Peyer's patch (tissue), 4 donors: ENCODE measurements at regions not wholly inside any gene's neighbourhood (a gene's known extent, or its start where the extent isn't known, plus 50 kb on each side); places are given as distances from the start of the nearest gene placed in this dataset.
"Not testable (repeated sequence)": the region's sequence is repeated elsewhere in the genome, so short reads cannot be mapped to it uniquely, and the experiment has no call there.

Experiments used
- DNase-seq, 3 donors: peaks; one replicate each; pipeline ENCODE4 v3.0.0-alpha.2; 2017 to 2019
- H3K27ac ChIP-seq, 4 donors: fragments of 200-600 bp; sonication (generic); one replicate each; pipeline ENCODE4 v1.5.1; 2016 to 2019
- H3K27me3 ChIP-seq, 2 donors: fragments of 200-600 bp; sonication (generic); one replicate each; pipeline ENCODE4 v1.5.1; 2019
- H3K36me3 ChIP-seq, 3 donors: fragments of 200-600 bp; sonication (generic); one replicate each; pipeline ENCODE4 v1.5.1; 2016 to 2019
- H3K4me1 ChIP-seq, 4 donors: fragments of 200-600 bp; sonication (generic); one replicate each; pipeline ENCODE4 v1.5.1; 2016 to 2019
- H3K4me3 ChIP-seq, 4 donors: fragments of 200-600 bp; sonication (generic); 1 replicate in 3 of 4; 2 replicates in 1 of 4; pipeline ENCODE4 v1.5.1; 2016 to 2019; ENCODE audit warnings: mild to moderate bottlenecking in 1 of 4
- H3K9me3 ChIP-seq, 4 donors: fragments of 200-600 bp; sonication (generic); one replicate each; pipeline ENCODE4 v1.5.1; 2016 to 2019; ENCODE audit warnings: mild to moderate bottlenecking in 1 of 4
- POLR2A ChIP-seq, 2 donors: fragments of 450-650 bp; IDR thresholded peaks; one replicate each; pipeline ENCODE4 v1.5.1; 2017; ENCODE audit warnings: antibody characterized with exemption in 2 of 2, mild to moderate bottlenecking in 2 of 2, moderate library complexity in 2 of 2
- TF ChIP-seq, protein P1 (sequence below), 6 experiments: fragments of 450-650 bp in 4 of 6; fragments of 200-600 bp in 2 of 6; sonication (generic) in 1 of 6; IDR thresholded peaks; one replicate each; pipeline ENCODE4 v1.5.1; 2017 to 2019; ENCODE audit warnings: antibody characterized with exemption in 6 of 6, mild to moderate bottlenecking in 3 of 6, moderate library complexity in 1 of 6

DNA sequence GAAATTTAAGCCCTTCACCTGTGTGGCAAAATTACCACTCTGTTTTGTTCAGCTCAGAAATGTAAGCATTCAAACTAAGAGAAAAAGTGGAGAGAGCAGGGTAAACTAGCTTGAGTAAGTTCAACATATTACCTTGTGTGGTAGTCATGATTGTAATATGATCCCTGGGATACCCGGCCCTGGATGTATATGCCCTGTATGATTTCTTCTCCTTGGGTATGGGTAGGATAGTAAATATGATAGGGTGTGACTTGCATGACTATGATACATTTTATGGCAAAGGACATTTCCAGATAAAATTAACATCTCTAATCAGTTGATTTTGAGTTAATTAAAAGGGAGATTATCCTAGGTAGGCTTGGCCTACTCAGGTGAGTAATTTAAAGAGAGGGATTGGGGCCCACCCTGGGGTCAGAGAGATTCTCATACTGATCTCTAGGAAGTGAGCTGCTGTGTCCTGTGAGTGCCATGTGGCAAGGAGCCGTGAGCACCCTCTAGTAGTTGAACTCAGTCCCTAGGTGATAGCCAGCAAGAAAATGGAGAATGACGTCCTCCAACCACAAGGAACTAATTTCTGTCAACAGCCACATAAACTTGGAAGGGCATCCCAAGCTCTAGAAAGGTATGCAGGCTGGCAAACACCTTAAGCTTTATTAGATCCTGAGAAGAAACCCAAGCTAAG is 62.2 kb upstream of the ANXA1 start:
- no peak overlapping the region for H3K27ac ChIP-seq
- H3K27me3 ChIP-seq: no peaks in the 10 kb centered on the region
- TF ChIP-seq, protein P1, sequence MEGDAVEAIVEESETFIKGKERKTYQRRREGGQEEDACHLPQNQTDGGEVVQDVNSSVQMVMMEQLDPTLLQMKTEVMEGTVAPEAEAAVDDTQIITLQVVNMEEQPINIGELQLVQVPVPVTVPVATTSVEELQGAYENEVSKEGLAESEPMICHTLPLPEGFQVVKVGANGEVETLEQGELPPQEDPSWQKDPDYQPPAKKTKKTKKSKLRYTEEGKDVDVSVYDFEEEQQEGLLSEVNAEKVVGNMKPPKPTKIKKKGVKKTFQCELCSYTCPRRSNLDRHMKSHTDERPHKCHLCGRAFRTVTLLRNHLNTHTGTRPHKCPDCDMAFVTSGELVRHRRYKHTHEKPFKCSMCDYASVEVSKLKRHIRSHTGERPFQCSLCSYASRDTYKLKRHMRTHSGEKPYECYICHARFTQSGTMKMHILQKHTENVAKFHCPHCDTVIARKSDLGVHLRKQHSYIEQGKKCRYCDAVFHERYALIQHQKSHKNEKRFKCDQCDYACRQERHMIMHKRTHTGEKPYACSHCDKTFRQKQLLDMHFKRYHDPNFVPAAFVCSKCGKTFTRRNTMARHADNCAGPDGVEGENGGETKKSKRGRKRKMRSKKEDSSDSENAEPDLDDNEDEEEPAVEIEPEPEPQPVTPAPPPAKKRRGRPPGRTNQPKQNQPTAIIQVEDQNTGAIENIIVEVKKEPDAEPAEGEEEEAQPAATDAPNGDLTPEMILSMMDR (IDR thresholded peaks at IDR 0.05): no peak
- peaks cover 0 to 20% (median 0%) of the 10 kb centered on the region in 4 donors for H3K4me1 ChIP-seq
- DNase-seq: no peak
- no peaks in the 10 kb centered on the region for H3K36me3 ChIP-seq
- no peak overlapping the region for H3K4me3 ChIP-seq
- no peaks in the 10 kb centered on the region for H3K9me3 ChIP-seq

DNA sequence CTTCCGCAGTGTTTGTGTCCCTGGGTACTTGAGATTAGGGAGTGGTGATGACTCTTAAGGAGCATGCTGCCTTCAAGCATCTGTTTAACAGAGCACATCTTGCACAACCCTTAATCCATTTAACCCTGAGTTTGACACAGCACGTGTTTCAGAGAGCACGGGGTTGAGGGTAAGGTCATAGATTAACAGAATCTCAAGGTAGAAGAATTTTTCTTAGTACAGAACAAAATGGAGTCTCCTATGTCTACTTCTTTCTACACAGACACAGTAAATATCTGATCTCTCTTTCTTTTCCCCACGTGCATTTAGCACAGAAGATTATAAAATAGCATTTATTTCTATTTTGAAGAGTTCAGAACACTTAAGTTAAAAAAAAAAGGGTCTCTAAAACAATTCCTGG is 63.8 kb upstream of the ANXA1 start:
- H3K27me3 ChIP-seq, H3K4me3 ChIP-seq: not testable (repeated sequence)

DNA sequence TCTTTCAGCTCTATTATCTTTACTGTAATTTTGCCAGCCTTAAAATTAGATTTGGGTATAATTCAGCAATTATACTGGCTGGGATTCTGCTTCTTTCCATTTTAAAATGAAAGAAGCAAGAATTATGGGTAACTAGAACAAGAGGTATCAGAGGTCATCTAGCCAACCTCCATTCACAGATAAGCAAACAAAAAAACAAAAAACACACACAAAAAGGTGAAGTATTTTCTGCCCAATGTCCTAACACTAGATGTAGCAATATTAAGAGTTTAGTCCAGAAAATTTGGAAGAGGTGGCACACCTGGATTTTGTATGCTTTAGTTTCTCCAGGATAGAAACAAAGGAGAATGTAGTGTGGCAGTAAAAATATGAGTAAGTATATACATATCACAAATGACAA is 68.1 kb upstream of the ANXA1 start:
- Histone ChIP-seq H3K36me3 (no peaks in the 10 kb centered on the region), H3K4me1 (peaks cover 0 to 21% (median 0%) of the 10 kb centered on the region in 4 donors), H3K4me3 (no peak overlapping the region), H3K27me3 (no peaks in the 10 kb centered on the region), H3K9me3 (no peaks in the 10 kb centered on the region), H3K27ac (no peak overlapping the region)
- TF ChIP-seq, protein P1 (IDR thresholded peaks at IDR 0.05): no peak
- no peak for TF ChIP-seq POLR2A (IDR thresholded peaks at IDR 0.05)
- DNase-seq: no peak

More for the DNA sequence above, 63.8 kb upstream of the ANXA1 start:
- not testable (repeated sequence) for H3K36me3 ChIP-seq, H3K9me3 ChIP-seq, H3K27ac ChIP-seq, DNase-seq
- peaks cover 0 to 22% (median 0%) of the 10 kb centered on the region in 4 donors for H3K4me1 ChIP-seq

GRCh38 chr9:73081979-73082657 is 69.5 kb upstream of the ANXA1 start:
- no peaks in the 10 kb centered on the region for H3K27me3 ChIP-seq
- peaks cover 0 to 21% (median 0%) of the 10 kb centered on the region in 4 donors for H3K4me1 ChIP-seq
- TF ChIP-seq, protein P1 (IDR thresholded peaks at IDR 0.05): peak in 5 of 6 experiments; percentile 3 to 74 (median 69)
- TF ChIP-seq POLR2A (IDR thresholded peaks at IDR 0.05): no peak
- DNase-seq: no peak
- no peaks in the 10 kb centered on the region for H3K36me3 ChIP-seq
- H3K9me3 ChIP-seq: no peaks in the 10 kb centered on the region
- no peak overlapping the region for H3K27ac ChIP-seq
- H3K4me3 ChIP-seq: no peak overlapping the region

GRCh38 chr9:73080110-73080694 is 71.5 kb upstream of the ANXA1 start:
- Histone ChIP-seq H3K4me1 (peaks cover 0 to 21% (median 0%) of the 10 kb centered on the region in 4 donors), H3K27ac (no peak overlapping the region), H3K27me3 (no peaks in the 10 kb centered on the region), H3K9me3 (no peaks in the 10 kb centered on the region), H3K36me3 (no peaks in the 10 kb centered on the region), H3K4me3 (no peak overlapping the region)
- DNase-seq: no peak
- TF ChIP-seq, protein P1 (IDR thresholded peaks at IDR 0.05): no peak
- TF ChIP-seq POLR2A (IDR thresholded peaks at IDR 0.05): no peak

DNA sequence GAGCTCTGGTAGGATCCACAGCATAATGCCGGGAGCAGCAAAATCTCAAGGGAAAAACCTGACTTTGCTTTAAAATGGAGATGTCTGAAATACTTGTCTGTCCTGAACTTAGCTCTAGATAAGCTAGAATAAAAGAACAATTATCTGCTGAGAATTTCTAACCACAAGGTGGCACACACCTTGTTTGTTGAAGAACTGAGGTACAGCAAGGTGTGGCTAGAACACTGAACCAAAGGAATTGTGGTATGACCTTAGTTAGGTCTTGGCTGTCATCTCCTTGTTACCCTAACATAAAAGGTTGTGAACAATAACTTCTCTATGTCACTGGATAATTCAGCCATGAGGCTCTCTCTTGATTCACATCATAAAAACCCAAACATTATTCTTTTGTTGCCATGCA is 72.3 kb upstream of the ANXA1 start:
- Histone ChIP-seq H3K4me3 (no peak overlapping the region), H3K27me3 (no peaks in the 10 kb centered on the region), H3K9me3 (no peaks in the 10 kb centered on the region), H3K36me3 (no peaks in the 10 kb centered on the region), H3K27ac (no peak overlapping the region), H3K4me1 (peaks cover 0 to 21% (median 0%) of the 10 kb centered on the region in 4 donors)
- TF ChIP-seq, protein P1 (IDR thresholded peaks at IDR 0.05): peak in 3 of 6 experiments; percentile 57 to 73 (median 70)
- no peak for TF ChIP-seq POLR2A (IDR thresholded peaks at IDR 0.05)
- no peak for DNase-seq
